Nephron progenitor cell (in vitro differentiated cells): ENCODE measurements at regions not wholly inside any gene's neighbourhood (a gene's known extent, or its start where the extent isn't known, plus 50 kb on each side); places are given as distances from the start of the nearest gene placed in this dataset.

Experiments
- DNase-seq: peaks from one replicate; pipeline ENCODE4 v3.0.0; 2021
- H3K27ac Mint-ChIP-seq: 2 replicates; pipeline ENCODE4 v1.8.0; 2021; ENCODE audit warnings: mild to moderate bottlenecking, moderate library complexity, mixed read lengths
- H3K27me3 Mint-ChIP-seq: 2 replicates; pipeline ENCODE4 v1.8.0; 2021; ENCODE audit warnings: mild to moderate bottlenecking, low read depth, mixed read lengths; ENCODE audit not compliant: poor library complexity
- H3K36me3 Mint-ChIP-seq: 2 replicates; pipeline ENCODE4 v1.8.0; 2021; ENCODE audit warnings: low read depth, mixed read lengths
- H3K4me1 Mint-ChIP-seq: 2 replicates; pipeline ENCODE4 v1.8.0; 2021; ENCODE audit warnings: mixed read lengths
- H3K4me3 Mint-ChIP-seq: 2 replicates; pipeline ENCODE4 v1.8.0; 2021; ENCODE audit warnings: mild to moderate bottlenecking, moderate library complexity, mixed read lengths
- H3K9me3 Mint-ChIP-seq: 2 replicates; pipeline ENCODE4 v1.8.0; 2021; ENCODE audit warnings: mild to moderate bottlenecking, moderate library complexity, mixed read lengths
- CTCF ChIP-seq: fragments of 200-600 bp; sonication (generic); IDR thresholded peaks from 2 replicates; pipeline ENCODE4 v1.5.0; 2021; ENCODE audit warnings: antibody characterized with exemption

- no peaks in the 10 kb centered on the region for H3K4me1 Mint-ChIP-seq
- no peaks in the 10 kb centered on the region for H3K9me3 Mint-ChIP-seq
- TF ChIP-seq CTCF: no peak
- no peak for DNase-seq
- no peak overlapping the region for H3K27ac Mint-ChIP-seq
- peaks cover 3% of the 10 kb centered on the region for H3K27me3 Mint-ChIP-seq
- no peak overlapping the region for H3K4me3 Mint-ChIP-seq
- no peaks in the 10 kb centered on the region for H3K36me3 Mint-ChIP-seq
Measured at GRCh38 chr3:7957024-7957423, 544.6 kb upstream of the LMCD1 start.

- Mint-ChIP-seq H3K4me1 (no peaks in the 10 kb centered on the region), H3K27me3 (peaks cover 3% of the 10 kb centered on the region), H3K27ac (no peak overlapping the region), H3K4me3 (no peak overlapping the region), H3K9me3 (no peaks in the 10 kb centered on the region), H3K36me3 (no peaks in the 10 kb centered on the region)
- DNase-seq: no peak
- TF ChIP-seq CTCF: no peak
Measured at GRCh38 chr3:7959094-7959493, 542.5 kb upstream of the LMCD1 start.

GRCh38 chr3:7960601-7961000, 541.0 kb upstream of the LMCD1 start:
- Mint-ChIP-seq H3K4me3 (no peak overlapping the region), H3K36me3 (no peaks in the 10 kb centered on the region), H3K4me1 (no peaks in the 10 kb centered on the region), H3K27ac (no peak overlapping the region), H3K27me3 (peaks cover 3% of the 10 kb centered on the region), H3K9me3 (no peaks in the 10 kb centered on the region)
- DNase-seq: no peak
- no peak for TF ChIP-seq CTCF

- Mint-ChIP-seq H3K27ac (no peak overlapping the region), H3K9me3 (no peaks in the 10 kb centered on the region), H3K27me3 (peaks cover 3% of the 10 kb centered on the region), H3K4me1 (no peaks in the 10 kb centered on the region), H3K36me3 (no peaks in the 10 kb centered on the region), H3K4me3 (no peak overlapping the region)
- DNase-seq: no peak
- no peak for TF ChIP-seq CTCF
Measured at GRCh38 chr3:7962301-7962700, 539.3 kb upstream of the LMCD1 start.

- H3K4me1 Mint-ChIP-seq: no peaks in the 10 kb centered on the region
- no peak overlapping the region for H3K4me3 Mint-ChIP-seq
- no peak for TF ChIP-seq CTCF
- H3K27ac Mint-ChIP-seq: no peak overlapping the region
- DNase-seq: no peak
- no peaks in the 10 kb centered on the region for H3K9me3 Mint-ChIP-seq
- no peaks in the 10 kb centered on the region for H3K36me3 Mint-ChIP-seq
- no peaks in the 10 kb centered on the region for H3K27me3 Mint-ChIP-seq
Measured at GRCh38 chr3:7964899-7965298, 536.7 kb upstream of the LMCD1 start.

- DNase-seq: no peak
- Mint-ChIP-seq H3K4me1 (no peaks in the 10 kb centered on the region), H3K9me3 (no peaks in the 10 kb centered on the region), H3K4me3 (no peak overlapping the region), H3K27ac (no peak overlapping the region), H3K36me3 (no peaks in the 10 kb centered on the region), H3K27me3 (no peaks in the 10 kb centered on the region)
- no peak for TF ChIP-seq CTCF
Measured at GRCh38 chr3:7973006-7973405, 528.6 kb upstream of the LMCD1 start.
